HG03097 (cell line): ENCODE measurements at regions not wholly inside any gene's neighbourhood (a gene's known extent, or its start where the extent isn't known, plus 50 kb on each side); places are given as distances from the start of the nearest gene placed in this dataset.

Source experiments
- ATAC-seq: cut with Tn5 transposase; IDR thresholded peaks from one replicate; pipeline ENCODE4 v1.9.1; 2021; ENCODE audit not compliant: unreplicated experiment, low FRiP score

DNA sequence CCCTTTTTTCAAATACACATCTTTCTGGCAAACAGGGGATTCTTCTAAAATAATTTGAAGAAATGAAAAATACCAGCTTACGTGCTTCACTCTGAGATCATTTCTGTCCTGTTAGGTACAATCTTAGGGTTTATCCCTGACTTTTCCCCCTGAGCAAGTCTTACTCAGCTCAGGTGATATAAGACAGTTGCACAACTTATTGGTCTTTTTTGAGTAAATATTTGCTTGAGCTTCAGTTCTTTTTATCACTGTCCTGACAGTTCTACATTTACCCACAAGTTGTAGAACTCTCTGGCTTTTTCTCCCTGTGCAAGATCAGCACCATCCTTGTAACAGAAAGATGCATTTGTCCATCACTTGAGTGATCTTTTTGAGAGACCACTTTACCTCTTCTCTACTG, 84.9 kb downstream of the MID1IP1 start:
- no peak for ATAC-seq

DNA sequence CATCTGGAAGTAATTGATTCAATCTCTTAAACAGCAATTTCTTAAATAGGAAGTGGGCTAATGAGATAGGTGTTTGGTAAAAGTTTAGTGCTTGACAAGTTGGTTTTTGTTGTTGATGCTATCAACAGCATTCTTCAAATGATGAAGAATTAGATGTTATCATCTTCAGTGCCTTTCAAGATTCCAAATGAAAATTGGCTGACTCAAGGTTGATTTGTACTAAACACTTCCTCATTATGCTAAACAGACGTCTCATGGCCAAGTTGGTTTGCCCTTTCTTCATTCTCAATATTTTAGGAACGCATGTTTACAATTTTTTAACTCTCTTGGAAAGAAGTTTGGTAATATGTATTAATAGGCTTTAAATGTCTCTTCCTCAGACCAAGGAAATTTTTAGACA, 86.0 kb downstream of the MID1IP1 start:
- ATAC-seq, result no peak

DNA sequence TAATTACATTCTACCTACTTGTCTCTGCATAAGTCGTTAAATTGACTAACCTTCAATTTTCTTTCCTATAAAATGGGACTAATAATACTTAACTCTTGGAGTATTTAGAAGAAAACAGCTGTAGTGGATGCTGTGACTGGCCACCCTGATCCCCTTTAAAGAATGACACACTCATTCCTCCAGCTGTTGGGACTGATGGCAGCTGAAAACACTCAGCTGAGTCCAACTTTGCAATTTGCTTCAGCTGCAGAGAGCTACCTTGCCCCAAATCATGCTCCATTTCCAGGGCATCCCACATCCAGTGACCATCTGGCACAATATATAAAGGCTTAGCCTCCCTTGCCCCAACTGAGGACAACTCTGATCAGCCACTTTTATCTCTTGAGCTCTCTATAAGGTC, 89.1 kb downstream of the MID1IP1 start:
- no peak for ATAC-seq

DNA sequence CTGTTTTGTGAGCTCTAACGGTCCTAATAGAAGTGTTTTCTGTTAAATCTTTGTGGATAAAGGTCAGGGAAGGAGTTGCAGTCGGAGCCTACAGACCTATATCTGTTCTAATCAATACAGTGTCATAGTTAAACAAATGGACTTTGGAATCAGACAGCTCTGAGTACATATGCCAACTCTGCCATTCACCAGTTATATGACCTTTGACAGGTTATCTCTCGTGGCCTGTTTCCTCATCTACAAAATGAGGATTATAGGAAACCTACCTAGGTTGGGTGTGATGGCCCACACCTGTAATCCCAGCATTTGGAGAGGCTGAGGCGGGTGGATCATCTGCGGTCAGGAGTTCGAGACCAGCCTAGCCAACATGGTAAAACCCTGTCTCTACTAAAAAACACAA, 89.7 kb downstream of the MID1IP1 start:
- ATAC-seq, result no peak

DNA sequence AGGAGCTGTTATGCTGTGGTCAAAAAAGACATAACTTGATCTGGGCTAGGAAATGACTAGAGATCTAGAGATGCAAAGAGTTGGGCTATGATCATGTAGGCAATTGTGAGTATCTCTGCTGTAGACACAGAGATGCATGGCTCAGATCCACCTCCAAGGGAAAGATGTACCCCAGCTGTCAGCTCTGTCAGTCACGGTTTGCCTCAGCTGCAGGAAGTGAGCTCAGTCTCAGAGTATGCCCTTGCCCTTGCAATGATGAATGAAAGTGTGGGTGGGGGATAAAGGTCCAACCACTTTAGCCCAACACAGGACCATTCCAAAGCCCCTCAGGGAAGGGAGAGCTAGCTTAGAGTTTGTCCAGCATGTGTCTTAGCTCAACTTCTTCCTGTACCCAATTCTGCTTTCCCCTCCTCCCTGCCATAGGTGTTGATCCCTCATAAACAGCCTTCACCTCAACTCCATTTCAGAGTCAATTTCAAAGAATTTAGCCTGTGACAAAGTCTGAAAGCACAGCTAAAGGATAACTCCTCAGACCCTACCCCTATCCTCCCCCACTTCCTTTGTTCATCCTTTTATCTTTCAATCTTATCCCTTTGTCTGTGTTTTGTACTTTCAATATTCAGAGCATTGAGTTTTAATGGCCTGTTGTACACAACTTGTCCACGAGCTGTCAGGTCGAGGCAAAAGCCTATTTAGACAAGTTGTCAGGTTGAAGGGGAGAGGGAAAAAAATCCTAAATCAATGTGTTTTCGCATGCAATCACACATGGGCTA, 90.6 kb downstream of the MID1IP1 start:
- ATAC-seq, result peak; percentile 90

DNA sequence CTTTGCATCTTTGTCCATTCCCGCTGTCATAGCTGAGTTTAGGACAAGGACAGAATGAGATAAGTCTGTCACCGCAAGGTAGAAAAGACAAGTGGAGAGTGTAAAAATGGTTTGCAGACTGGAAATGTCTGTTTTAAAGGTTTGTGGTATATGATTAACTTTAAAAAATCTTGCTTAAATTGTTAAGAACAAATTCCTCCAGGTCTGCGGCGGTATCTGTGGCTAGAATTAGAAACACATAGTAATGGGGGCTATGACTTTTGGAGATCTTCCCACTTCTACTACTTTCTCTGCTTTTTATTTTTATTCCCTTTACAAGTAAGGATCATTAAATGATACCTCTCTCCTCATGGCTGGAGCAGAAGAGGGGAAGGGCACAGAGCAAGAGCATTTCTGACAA, 92.2 kb downstream of the MID1IP1 start:
- ATAC-seq, result no peak

DNA sequence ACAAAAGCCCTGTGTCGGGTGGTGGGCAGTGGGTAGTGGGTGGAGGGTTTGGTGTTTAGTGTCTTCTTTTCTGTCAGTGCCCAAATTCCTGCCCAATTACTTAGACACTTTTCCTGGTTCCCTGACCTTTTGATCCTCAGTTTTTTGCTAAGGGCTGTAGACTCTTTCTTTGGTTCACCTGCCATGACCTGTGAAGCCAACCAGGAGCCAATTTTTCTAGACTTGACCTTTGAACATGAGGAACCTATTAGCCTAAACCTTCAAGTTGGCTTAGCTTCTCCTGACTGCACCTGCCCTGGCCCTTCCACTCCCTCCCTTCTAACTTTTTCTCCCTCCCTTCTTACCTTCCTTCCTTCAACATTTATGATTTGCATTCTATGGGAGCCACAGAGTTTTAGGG, 94.5 kb downstream of the MID1IP1 start:
- no peak for ATAC-seq

DNA sequence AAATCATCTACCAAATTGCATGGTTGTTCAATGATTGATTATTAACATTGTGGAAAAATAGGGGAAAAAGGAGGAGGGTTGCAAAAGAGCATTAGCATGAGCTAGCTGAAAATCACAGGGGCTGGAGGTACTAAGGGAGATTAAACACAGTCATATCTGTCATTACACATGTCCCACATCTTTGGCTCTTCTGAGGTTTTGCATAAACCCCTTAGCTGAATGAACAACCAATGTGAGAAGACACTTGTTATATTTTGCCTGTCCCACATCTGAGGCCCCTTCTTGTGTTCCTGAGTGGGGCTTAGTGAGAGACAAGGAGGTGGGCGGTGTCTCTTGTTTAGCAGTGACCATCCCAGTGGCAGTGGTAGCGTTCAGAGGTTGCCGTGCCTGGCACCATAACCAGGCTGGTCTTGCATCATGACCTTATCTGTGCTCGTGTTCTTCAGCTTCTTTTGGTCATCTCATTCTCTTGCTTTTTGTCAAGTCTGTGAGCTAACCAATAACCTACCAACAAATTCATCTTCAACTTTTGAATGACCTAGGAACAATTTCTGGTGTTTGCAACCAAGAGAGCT, 95.6 kb downstream of the MID1IP1 start:
- no peak for ATAC-seq

DNA sequence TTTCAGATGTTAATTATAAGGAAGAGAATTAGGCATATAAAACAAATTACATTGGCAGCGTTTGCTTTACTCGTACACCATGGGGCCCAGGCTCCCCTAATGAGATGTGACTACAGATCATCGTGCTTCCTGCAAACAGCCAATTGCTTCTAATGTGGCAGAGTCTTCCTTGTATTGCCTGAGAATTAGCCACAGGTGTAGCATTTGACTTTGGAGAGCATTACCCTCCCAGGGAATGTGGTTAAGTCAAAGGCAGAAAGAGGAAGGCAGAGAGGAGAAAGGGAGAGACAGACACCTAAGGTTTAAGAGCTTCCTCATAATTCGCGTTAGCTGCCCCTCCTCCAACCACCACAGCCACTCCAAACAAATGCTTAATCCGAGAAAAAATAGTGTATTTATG, 97.0 kb downstream of the MID1IP1 start:
- no peak for ATAC-seq

DNA sequence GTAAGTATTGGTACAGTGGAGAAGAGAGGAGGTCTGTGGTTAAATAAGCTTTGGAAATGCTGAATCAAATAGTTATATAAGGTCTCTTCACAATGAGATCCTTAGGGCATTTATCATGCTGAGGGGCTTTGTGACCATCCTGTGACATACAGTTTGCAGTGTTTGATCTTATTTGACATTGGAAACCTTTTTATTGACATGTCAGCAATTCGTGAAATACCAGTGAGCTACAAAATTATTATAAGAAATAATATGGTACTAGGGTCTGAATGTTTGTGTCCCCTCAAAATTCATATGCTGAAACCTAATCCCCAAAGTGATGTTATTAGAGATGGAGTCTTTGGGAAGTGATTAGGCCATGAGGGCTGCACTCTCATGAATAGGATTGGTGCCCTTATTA, 98.4 kb downstream of the MID1IP1 start:
- ATAC-seq, result no peak

DNA sequence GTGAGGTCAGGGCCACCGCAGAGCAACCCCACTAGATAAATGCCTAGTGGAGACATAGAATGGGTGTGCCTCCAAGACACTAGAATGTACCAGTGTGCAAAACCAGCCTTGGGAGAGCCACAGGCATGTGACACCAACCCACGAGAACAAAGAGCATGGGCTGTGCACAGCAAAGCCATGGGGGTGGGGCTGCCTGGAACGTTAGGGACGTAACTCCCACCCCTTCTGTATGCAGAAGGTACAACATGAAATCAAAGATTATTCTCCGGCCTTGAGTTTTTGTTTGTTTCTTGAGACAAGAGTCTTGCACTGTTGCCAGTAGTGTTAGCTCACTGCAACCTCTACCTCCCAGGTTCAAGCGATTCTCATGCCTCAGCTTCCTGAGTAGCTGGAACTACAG, 99.5 kb downstream of the MID1IP1 start:
- no peak for ATAC-seq

DNA sequence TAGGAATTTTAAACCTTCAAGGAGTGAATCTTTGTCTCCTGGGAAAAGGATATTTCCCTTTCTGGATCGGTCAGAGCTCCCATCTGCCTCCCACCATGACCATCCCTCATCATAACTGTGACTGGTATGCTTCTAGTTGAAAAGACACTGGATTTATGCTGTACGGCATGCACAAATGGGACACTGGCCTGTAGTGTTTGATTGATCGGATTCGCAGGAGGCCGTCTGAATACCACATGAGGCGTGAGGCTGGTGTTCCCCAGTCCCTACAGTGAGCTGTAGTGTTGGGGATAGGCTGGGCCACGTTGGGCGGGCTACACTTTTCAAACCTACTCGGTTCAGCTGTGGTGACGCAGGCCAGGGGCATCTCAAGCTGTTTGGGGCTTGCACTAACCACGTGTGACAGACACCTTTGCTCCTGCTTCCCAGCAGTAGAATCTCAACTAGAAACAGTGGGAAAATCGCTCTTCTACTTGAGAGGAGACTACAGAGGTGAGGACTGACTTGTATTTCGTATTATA, 101.8 kb downstream of the MID1IP1 start:
- ATAC-seq, result no peak

DNA sequence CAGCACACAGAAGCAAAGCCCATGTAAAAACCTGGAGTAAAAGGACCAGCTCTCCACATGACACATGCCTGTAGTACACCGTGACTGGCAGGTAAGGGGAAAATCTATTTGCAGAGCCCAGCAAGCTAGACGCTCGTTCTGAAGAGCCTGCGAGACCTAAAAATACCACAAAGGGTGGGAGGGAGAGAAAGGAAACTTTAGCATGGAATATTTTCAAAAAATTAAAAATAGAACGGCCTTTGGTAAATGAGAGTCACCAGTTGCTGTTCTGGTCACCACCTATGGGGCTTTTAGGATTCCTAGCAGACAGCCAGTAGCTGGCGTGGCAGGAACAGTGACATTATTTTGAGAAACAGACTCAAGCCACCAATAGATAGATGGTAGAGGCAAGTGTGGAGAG, 115.5 kb downstream of the MID1IP1 start:
- ATAC-seq, result no peak

DNA sequence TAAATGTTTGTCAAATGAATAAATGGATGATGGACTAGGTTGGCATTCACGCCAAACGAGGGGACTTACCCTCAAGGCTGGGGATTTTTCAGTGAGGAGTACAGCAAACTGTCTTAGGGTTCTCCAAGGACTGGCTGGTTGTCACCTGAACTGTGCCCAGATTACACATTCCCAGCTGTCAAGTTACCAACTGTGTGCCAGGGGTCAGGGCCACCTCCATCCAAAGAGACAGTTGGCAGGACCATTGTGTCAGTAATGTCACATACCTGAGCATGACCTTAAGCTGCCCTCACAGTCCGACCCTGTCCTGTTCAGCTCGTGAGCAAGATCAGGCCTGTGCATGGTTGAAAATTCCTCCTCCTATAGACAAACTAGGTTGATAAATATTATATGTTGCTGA, 116.7 kb downstream of the MID1IP1 start:
- ATAC-seq, result no peak

DNA sequence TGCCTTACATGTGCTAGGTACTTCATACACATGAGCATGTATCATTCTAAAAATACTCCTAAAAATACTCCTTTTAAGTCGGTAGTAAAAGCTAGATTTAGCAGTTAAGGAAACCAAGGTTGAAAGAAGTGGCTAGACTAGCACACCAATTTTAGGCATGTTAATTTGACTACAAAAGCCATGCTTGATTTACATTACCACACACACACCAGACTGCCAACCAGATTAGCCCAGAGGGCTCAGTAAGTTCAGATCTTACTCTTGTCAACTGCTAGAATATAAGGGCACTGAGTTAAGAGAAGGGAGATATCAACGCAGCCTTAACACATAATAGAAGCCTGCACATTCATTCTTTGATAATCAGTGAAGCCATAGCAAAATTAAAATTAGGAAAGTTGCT, 117.9 kb downstream of the MID1IP1 start:
- ATAC-seq, result no peak

DNA sequence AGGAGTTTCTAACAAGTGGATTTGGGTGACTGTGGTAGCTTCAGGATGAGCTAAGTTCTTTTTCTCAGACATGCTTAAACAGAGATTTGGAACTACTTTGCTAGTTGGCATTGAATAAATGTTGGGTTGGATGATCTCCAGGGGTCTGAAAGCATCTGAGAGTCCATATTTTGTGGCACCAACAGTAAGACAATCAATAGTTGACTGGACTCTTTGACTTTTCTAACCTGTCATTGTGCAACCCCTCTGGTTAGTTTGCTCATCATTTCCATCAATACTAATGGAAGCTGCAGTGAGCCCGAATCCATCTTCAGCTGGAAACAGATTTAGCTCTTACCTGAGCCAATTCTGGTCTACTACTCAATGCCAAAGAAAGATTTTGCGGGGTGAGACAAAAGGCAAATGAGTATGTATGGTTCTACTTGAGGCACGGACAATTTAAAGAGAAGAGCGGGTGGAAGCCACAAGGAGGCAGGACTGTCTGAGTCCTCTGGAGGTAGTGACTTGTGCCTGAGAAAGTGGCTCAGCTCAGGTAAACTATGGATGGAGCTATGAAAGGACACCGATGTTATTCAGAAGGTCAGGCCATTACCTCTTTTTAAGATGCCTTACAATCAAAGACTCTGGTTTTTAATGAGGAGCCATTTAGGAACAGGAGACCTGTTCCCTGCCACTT, 118.7 kb downstream of the MID1IP1 start:
- ATAC-seq, result no peak

DNA sequence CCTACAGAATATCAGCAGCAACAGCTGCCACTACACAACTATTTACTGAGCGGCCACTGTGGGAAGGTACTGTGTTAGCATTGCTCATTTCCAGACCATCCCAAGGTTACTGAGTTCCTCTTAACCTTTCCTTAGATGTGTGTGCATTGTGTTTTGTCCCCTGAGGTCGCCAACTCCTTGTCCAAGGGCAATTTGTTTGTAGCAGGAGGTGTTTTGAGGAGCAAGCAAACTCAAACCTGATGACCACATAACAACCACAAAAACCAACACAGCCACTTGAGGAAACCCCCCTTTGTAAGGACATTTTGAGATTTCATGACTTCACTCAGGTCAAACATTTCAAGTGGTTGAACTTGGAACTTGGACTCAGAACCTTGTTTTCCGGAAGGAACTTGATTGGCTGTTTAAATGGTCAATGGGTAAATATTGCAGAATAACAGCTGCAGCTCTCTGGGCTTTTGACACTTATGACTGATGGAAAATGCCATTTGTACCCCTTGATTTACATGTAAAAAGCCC, 122.3 kb downstream of the MID1IP1 start:
- no peak for ATAC-seq

DNA sequence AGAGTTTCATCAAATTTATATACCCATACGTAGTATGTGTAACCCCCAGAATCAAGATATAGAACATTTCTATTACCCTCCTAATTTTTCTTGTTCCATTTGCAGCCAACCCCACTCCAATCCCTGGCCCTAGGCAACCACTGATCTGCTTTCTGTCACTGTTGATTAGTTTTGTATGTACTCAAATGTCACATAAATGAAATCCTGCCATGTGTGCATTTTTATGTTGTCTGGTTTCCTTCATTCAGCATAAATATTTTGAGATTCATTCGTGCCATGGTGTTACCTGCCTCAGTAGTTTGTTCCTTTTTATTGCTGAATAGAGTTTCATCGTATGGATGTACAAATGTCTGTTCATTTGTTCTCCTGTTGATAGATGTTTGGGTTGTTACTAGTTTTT, 126.3 kb downstream of the MID1IP1 start:
- ATAC-seq, result no peak

DNA sequence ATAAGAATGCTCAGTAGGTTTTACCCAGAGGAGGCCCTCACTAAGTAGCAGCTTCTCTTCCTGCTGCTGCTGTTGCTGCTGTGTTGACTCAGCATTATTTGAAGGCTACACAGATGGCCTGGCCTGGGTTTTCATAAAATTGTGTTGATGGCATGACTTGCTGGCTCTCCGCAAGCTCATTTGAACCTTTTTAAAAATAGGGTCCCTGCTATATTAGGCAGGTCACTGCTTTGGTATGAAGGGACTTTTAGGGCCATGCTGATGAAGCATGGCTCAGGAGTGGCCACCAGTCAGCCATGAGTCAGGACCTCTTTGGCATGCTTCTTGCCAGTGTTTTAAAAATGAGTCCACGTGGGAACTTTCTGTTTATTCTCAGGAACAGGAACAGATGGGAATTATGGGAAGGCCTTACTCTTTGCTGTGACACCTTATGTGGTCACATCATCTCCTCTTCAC, 128.7 kb downstream of the MID1IP1 start:
- ATAC-seq, result no peak

DNA sequence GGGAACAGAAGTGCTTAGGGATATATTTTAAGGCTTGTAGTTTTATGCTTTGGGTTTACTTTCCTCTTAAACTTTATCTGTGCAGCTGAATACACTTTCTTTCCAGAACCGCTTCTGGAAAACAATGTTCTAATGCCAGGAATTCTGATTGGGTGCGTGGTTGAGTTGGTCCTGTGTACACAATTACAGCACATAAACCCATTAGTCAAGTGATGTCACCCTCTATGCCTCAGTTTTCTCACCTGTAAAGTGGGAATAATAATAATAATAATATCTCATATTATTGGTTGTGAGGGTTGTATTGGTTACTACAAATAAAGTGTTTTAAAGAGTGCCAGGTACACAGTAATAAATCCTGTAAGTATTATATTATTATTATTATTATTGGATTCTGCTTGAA, 129.2 kb downstream of the MID1IP1 start:
- ATAC-seq, result no peak

DNA sequence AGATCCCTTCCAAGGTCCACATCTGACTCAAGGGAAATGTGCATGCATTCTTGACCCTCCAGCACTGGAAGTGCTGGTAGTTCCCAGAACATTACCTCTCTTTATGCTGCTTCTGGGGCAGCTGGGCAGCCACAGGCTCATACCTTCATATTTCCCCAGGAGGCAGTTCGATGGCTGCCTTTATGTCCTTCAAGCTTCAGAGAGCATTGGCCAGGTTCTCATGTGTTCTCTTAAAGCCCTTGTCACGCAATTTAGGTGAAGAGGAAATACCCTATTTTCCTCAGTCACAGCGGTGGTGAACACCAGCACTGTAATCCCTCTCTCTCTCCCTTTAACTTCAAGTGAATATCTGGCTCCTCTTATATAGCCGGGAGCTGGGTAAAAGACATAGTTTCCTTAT, 134.3 kb downstream of the MID1IP1 start:
- no peak for ATAC-seq

DNA sequence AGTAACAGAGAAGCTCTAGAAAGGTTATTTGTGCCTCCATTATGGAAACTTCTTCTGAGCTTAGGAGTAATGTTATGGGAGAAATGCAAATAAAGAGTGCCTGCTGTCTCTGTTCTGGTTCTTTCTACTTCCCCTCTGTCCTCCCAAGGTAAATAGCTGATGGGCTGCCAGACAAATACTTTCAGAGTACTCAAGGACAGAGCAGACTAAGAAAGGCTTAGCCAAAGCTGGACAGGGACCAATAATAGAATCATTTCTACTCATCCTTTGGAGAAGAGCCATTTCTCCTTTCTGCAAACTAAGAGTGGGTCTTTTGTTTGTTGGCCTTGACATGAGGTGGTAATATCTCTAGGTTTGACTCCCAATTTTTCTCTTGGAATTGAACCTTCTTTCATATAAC, 136.1 kb downstream of the MID1IP1 start:
- no peak for ATAC-seq
